ENCODE measurements at regions not wholly inside any gene's neighbourhood (a gene's known extent, or its start where the extent isn't known, plus 50 kb on each side); places are given as distances from the start of the nearest gene placed in this dataset.

DNA sequence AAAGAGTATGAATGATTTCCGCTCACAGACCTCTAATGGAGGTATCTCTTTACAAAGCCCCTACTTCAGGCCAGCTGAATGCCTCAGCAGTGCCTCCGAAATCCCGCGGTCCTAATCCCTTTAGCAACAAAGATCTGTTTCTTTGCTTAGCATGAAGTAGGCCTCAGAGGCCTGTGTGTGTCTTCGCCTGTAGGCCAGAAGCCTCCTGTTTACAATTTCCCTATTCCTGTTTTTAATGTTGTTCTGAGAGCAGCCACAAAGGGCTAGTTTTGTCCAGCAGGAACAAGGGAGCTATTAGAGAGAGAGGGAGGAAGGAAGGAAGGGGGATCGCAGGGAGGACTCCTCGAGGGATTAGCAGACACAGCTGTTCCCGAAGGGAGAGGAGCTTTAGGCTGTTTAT, 166.4 kb upstream of the SPRY4 start:
- H3K27ac ChIP-seq (ENCODE audit: extremely low read depth, low read depth, low read length) = no peak overlapping the region
- no peak for FAIRE-seq
- in situ Hi-C loops (cut with MboI) = no loop called here

DNA sequence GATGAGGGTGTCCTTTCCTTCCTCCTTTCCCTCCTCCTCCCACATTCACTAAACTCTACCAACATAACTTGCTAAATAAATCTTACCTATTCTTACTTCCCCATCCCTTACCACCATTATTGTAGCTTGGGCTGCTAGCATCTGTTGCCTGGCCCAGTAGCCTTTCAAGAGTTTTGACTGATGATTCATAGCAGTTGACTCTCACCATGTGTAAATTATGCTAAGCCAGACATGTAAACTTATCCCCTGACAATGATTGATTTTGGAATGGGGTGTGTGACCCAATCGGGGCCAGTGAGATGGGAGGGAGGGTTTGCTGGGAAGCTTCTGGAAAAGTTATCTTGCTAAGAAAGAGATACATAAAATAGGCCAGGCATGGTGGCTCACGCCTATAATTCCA, 161.8 kb upstream of the SPRY4 start:
- no peaks in the 10 kb centered on the region; a peak in 1 of 5 replicates for H3K4me1 ChIP-seq (replicated peaks in 1 of 2; ENCODE audit: control insufficient read depth in 2 of 2, insufficient read depth in 2 of 2, low read length in 2 of 2)
- BruUV-seq (replicated peaks) = no TSS peak
- ATAC-seq = no peak
- no peak overlapping the region for H2AFZ ChIP-seq (ENCODE audit: low read depth, low read length)
- no peak overlapping the region for H3K9ac ChIP-seq (ENCODE audit: insufficient read depth in 1 of 2, low read depth in 2 of 2, low read length in 2 of 2)
- in situ Hi-C loops (cut with MboI) (no loop called here), intact Hi-C loops (cut with micrococcal nuclease) (no loop called here)
- DNase-seq (ENCODE audit: extremely low read depth in 1 of 4, low spot score in 3 of 4) = no peak
- no peaks in the 10 kb centered on the region for H3K9me1 ChIP-seq (ENCODE audit: control insufficient read depth, insufficient read depth, low read length)
- POLR2A ChIA-PET = interaction anchor here (1.1 kb wide), 1 partner anchor 8 kb away, joined by 5 read pairs; no protein-coding TSS in a partner anchor
- H3K4me2 ChIP-seq (ENCODE audit: insufficient read depth, low read length) = no peak overlapping the region
- no peak overlapping the region for H3K4me3 ChIP-seq
- peaks cover 0 to 18% of the 10 kb centered on the region in 2 experiments; a peak in 2 of 5 replicates for H3K27me3 ChIP-seq (ENCODE audit: control insufficient read depth in 2 of 2, insufficient read depth in 2 of 2, low read length in 2 of 2)
- H3K79me2 ChIP-seq (ENCODE audit: control insufficient read depth, insufficient read depth, low read length) = no peaks in the 10 kb centered on the region
- H3K36me3 ChIP-seq (ENCODE audit: control insufficient read depth, insufficient read depth, low read length) = no peaks in the 10 kb centered on the region
- CTCF ChIA-PET (ENCODE audit: low intra/inter-chr PET ratio) = no interaction called here
- H4K20me1 ChIP-seq (replicated peaks; ENCODE audit: control insufficient read depth, insufficient read depth, low read length) = no peaks in the 10 kb centered on the region
- no peak for FAIRE-seq
- no peaks in the 10 kb centered on the region for H3K9me3 ChIP-seq (replicated peaks; ENCODE audit: control insufficient read depth, insufficient read depth, low read depth, low read length)
- WGBS (ENCODE audit: insufficient coverage, low coverage, missing lambda C conversion rate) = 3% methylated on average over 2 of the region's 2 CpGs
- no peak overlapping the region for H3K27ac ChIP-seq (ENCODE audit: extremely low read depth, low read depth, low read length)
- TF ChIP-seq FOXM1 (IDR thresholded peaks at IDR 0.05; ENCODE audit: low read depth) = no peak
- no peak for TF ChIP-seq FOXM1 (CRISPR knock-in tag; IDR thresholded peaks at IDR 0.05; ENCODE audit: low read depth)
- TF ChIP-seq, protein P1, sequence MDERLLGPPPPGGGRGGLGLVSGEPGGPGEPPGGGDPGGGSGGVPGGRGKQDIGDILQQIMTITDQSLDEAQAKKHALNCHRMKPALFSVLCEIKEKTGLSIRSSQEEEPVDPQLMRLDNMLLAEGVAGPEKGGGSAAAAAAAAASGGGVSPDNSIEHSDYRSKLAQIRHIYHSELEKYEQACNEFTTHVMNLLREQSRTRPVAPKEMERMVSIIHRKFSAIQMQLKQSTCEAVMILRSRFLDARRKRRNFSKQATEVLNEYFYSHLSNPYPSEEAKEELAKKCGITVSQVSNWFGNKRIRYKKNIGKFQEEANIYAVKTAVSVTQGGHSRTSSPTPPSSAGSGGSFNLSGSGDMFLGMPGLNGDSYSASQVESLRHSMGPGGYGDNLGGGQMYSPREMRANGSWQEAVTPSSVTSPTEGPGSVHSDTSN (CRISPR knock-in tag; IDR thresholded peaks at IDR 0.05; ENCODE audit: low read depth) = no peak
- TF ChIP-seq, protein P1 (tag; conservative IDR thresholded peaks at IDR 0.05; ENCODE audit: low read depth) = peak; percentile 91
- TF ChIP-seq ZNF212 (CRISPR knock-in tag; IDR thresholded peaks at IDR 0.05) = no peak
- TF ChIP-seq, protein P2, sequence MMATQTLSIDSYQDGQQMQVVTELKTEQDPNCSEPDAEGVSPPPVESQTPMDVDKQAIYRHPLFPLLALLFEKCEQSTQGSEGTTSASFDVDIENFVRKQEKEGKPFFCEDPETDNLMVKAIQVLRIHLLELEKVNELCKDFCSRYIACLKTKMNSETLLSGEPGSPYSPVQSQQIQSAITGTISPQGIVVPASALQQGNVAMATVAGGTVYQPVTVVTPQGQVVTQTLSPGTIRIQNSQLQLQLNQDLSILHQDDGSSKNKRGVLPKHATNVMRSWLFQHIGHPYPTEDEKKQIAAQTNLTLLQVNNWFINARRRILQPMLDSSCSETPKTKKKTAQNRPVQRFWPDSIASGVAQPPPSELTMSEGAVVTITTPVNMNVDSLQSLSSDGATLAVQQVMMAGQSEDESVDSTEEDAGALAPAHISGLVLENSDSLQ (IDR thresholded peaks at IDR 0.05) = peak; percentile 86
- TF ChIP-seq JUN (IDR thresholded peaks at IDR 0.05; ENCODE audit: borderline replicate concordance, low read depth, low read length) = 0 out of 2 replicates have a peak, but pooled peaks have one; percentile 34
- TF ChIP-seq JUN (CRISPR knock-in tag; IDR thresholded peaks at IDR 0.05; ENCODE audit: borderline replicate concordance) = no peak
- TF ChIP-seq MEIS2 (IDR thresholded peaks at IDR 0.05; ENCODE audit: partially characterized antibody) = peak; percentile 96
- TF ChIP-seq, protein P3, sequence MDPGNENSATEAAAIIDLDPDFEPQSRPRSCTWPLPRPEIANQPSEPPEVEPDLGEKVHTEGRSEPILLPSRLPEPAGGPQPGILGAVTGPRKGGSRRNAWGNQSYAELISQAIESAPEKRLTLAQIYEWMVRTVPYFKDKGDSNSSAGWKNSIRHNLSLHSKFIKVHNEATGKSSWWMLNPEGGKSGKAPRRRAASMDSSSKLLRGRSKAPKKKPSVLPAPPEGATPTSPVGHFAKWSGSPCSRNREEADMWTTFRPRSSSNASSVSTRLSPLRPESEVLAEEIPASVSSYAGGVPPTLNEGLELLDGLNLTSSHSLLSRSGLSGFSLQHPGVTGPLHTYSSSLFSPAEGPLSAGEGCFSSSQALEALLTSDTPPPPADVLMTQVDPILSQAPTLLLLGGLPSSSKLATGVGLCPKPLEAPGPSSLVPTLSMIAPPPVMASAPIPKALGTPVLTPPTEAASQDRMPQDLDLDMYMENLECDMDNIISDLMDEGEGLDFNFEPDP (CRISPR knock-in tag; IDR thresholded peaks at IDR 0.05) = no peak

More for the DNA sequence above, 166.4 kb upstream of the SPRY4 start:
- Histone ChIP-seq H4K20me1 (replicated peaks; ENCODE audit: control insufficient read depth, insufficient read depth, low read length) (no peaks in the 10 kb centered on the region), H3K4me2 (ENCODE audit: insufficient read depth, low read length) (no peak overlapping the region), H3K36me3 (ENCODE audit: control insufficient read depth, insufficient read depth, low read length) (no peaks in the 10 kb centered on the region), H3K27me3 (ENCODE audit: control insufficient read depth in 2 of 2, insufficient read depth in 2 of 2, low read length in 2 of 2) (0 out of 5 replicates have a peak, but pooled peaks cover 2 to 3% of the 10 kb centered on the region in 2 experiments), H3K4me3 (no peak overlapping the region), H3K9me1 (ENCODE audit: control insufficient read depth, insufficient read depth, low read length) (no peaks in the 10 kb centered on the region), H2AFZ (ENCODE audit: low read depth, low read length) (no peak overlapping the region), H3K4me1 (replicated peaks in 1 of 2; ENCODE audit: control insufficient read depth in 2 of 2, insufficient read depth in 2 of 2, low read length in 2 of 2) (no peaks in the 10 kb centered on the region), H3K9me3 (replicated peaks; ENCODE audit: control insufficient read depth, insufficient read depth, low read depth, low read length) (no peaks in the 10 kb centered on the region), H3K9ac (ENCODE audit: insufficient read depth in 1 of 2, low read depth in 2 of 2, low read length in 2 of 2) (no peak overlapping the region), H3K79me2 (ENCODE audit: control insufficient read depth, insufficient read depth, low read length) (no peaks in the 10 kb centered on the region)
- intact Hi-C loops (cut with micrococcal nuclease) = no loop called here
- 43% methylated on average over 7 of the region's 8 CpGs for WGBS (ENCODE audit: insufficient coverage, low coverage, missing lambda C conversion rate)
- no TSS peak for BruUV-seq (replicated peaks)
- DNase-seq (ENCODE audit: extremely low read depth in 1 of 4, low spot score in 3 of 4) = no peak
- ChIA-PET CTCF (ENCODE audit: low intra/inter-chr PET ratio) (no interaction called here), POLR2A (interaction anchor here (0.7 to 1.0 kb wide), 2 partner anchors 10 to 32 kb away, joined by 3 to 4 read pairs; no protein-coding TSS in a partner anchor)
- ATAC-seq = no peak
- TF ChIP-seq SREBF2 (CRISPR knock-in tag; IDR thresholded peaks at IDR 0.05) = no peak
- TF ChIP-seq BCOR (IDR thresholded peaks at IDR 0.05) = no peak
- TF ChIP-seq ZNF263 (CRISPR knock-in tag; IDR thresholded peaks at IDR 0.05; ENCODE audit: borderline replicate concordance) = peak; percentile 44; the same call in 1 of the 2 replicates
- TF ChIP-seq MAFG (tag; conservative IDR thresholded peaks at IDR 0.05) = no peak

Measured in K562 (cell line).